ENCODE measurements at regions not wholly inside any gene's neighbourhood (a gene's known extent, or its start where the extent isn't known, plus 50 kb on each side); places are given as distances from the start of the nearest gene placed in this dataset.

DNA sequence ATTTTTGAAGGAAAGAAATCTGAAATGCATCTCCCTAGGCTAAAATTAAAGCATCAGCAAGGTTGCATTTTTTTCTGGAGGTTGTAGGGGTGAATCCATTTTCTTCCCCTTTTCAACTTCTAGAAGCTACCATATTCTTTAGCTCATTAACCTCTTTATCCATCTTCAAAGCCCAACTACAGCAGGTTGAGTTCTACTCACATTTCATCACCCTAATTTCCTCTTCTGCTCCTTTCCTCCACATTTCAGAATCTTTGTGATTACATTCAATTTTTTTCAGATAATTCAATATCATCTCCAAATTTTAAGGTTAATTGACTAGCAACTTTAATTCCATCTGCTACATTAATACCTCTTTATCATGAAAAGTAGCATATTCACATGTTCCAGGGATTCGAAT is 2655.7 kb upstream of the PCDH20 start:
- DNase-seq (ENCODE audit: insufficient read length, low spot score), result no peak
- no peak for FAIRE-seq
- TF ChIP-seq, protein P1, sequence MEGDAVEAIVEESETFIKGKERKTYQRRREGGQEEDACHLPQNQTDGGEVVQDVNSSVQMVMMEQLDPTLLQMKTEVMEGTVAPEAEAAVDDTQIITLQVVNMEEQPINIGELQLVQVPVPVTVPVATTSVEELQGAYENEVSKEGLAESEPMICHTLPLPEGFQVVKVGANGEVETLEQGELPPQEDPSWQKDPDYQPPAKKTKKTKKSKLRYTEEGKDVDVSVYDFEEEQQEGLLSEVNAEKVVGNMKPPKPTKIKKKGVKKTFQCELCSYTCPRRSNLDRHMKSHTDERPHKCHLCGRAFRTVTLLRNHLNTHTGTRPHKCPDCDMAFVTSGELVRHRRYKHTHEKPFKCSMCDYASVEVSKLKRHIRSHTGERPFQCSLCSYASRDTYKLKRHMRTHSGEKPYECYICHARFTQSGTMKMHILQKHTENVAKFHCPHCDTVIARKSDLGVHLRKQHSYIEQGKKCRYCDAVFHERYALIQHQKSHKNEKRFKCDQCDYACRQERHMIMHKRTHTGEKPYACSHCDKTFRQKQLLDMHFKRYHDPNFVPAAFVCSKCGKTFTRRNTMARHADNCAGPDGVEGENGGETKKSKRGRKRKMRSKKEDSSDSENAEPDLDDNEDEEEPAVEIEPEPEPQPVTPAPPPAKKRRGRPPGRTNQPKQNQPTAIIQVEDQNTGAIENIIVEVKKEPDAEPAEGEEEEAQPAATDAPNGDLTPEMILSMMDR (IDR thresholded peaks at IDR 0.05; ENCODE audit: insufficient read depth, missing control alignments), result no peak

DNA sequence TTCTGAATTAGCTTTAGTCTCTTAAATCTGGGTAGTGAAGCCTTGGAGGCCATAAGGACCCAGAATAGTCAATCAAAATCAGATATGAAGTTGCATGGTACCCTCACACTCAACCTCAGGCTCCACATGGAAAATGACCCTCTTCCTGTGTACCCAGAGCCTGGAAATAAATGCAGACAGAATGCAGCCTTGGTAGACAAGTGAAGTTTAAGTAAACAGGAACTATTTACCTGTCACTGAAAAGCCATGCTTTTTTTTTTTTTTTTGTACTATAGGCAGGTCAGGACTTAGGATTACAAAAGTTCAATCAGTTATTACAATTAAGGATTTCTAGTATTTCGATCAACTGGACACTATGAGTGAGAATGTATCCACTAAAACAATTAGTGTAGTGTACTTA is 2654.2 kb upstream of the PCDH20 start:
- TF ChIP-seq, protein P1 (IDR thresholded peaks at IDR 0.05; ENCODE audit: insufficient read depth, missing control alignments), result no peak
- FAIRE-seq, result no peak
- no peak for DNase-seq (ENCODE audit: insufficient read length, low spot score)

DNA sequence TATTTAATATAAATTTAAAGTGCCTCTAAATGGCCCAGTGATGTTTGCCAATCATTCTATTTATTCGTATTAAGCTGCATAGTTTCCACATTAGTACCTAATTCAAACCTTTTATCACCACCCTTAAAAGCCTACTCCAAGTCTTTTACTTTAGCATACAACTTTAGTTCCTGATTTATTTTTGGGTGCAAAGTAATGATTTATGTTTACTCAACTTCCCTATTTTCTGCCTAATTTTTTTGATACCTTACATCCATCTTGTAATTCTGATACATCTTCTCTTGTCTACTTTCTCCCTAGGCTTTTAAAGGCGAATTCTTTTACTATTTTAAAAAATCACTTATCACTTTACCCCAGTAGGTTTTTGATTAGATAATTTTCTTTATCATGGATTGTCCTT is 2651.1 kb upstream of the PCDH20 start:
- TF ChIP-seq, protein P1 (IDR thresholded peaks at IDR 0.05; ENCODE audit: insufficient read depth, missing control alignments), result no peak
- FAIRE-seq (no peak), DNase-seq (ENCODE audit: insufficient read length, low spot score) (no peak)

DNA sequence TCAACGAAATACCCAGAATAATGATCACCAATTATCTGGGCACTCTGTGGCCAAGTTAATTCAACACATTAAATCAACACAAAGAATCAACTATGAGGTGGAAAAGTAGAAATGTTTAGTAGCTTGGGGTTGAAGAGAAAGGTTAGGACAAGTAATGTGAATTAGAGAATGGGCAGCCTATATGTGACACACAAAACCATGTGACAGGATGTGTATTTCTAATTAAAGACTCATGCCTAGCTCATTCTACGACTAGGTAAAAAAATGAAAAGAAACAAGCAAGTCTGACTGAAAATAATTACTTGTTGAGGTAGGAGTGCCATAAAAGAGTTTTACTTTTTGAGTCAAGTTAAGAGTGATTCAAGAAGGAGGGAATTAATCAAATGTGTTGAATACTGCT is 2646.0 kb upstream of the PCDH20 start:
- no peak for FAIRE-seq
- DNase-seq (ENCODE audit: insufficient read length, low spot score), result no peak

DNA sequence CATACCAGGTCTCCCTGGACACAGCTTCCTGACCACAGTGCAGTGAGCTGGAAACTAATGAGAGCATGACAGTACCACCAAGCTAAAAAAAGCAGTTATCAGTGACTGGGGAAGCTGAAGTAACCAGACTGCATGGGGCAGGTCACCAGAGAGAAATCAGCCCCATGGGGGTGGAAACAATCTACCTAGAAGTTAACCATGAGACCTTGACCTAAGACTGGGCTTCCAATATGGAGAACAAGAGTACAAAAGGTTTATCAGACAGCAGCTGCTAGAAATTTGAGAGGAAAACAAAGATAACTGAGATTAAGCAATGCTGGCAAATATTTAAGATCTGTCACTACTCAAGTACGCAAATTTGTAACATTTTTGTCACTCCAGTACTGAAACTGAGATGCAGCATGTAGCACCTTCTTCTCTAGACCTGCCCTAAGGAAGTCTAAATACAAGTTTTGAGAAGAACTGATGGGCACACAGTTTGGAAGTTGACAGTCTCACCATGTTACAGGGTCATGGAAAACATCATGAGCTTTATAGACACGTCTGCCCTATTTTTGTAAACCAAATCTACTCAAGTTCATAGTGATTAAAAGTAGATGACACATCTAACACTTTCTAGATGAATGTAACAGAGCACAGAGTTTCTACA is 2641.8 kb upstream of the PCDH20 start:
- TF ChIP-seq, protein P1 (IDR thresholded peaks at IDR 0.05; ENCODE audit: insufficient read depth, missing control alignments), result no peak
- no peak for FAIRE-seq
- no peak for DNase-seq (ENCODE audit: insufficient read length, low spot score)

More for the DNA sequence above, 2646.0 kb upstream of the PCDH20 start:
- TF ChIP-seq, protein P1 (IDR thresholded peaks at IDR 0.05; ENCODE audit: insufficient read depth, missing control alignments), result no peak

DNA sequence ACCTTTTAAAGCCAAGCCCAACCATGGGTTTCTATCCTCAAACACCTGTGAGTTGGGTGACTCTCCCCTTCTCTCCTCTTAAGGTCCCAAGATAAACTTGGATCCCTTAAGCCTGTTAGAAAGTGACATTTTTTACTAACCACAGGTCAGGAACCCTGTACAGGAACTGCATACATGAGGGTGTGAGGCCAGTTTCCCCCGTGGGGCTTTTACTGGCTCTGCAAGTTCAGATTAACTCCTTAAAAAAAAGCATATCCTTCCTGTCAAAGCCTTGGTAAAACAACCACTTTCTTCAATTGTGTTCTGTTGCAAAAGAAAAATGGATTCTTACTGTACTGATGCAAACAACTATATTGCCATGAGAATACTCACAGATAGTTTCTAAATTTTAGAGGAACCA is 2638.7 kb upstream of the PCDH20 start:
- TF ChIP-seq, protein P1 (IDR thresholded peaks at IDR 0.05; ENCODE audit: insufficient read depth, missing control alignments), result no peak
- no peak for FAIRE-seq
- DNase-seq (ENCODE audit: insufficient read length, low spot score), result no peak

DNA sequence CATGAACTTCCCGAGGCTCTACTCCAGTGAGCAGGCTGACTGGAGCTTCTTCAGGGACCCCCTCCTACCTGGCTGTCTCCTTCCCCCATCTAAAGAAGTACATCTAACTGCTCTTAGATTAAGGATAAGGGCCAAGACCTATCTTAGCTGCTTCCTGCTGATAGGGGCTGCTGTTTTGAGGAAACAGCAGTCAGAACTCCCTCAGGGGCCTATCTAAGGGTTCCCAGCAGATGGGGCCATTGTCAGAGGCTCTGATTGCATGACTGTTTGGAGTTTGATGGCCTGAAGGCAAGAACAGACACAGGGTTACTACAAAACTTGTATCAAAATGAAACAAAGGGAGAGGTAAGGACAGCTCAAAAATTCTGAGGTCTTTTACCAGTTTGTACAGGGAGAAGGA is 2636.9 kb upstream of the PCDH20 start:
- FAIRE-seq (no peak), DNase-seq (ENCODE audit: insufficient read length, low spot score) (no peak)

More for the DNA sequence above, 2636.9 kb upstream of the PCDH20 start:
- TF ChIP-seq, protein P1 (IDR thresholded peaks at IDR 0.05; ENCODE audit: insufficient read depth, missing control alignments), result no peak
